Vagina (tissue), 2 donors: ENCODE measurements at regions not wholly inside any gene's neighbourhood (a gene's known extent, or its start where the extent isn't known, plus 50 kb on each side); places are given as distances from the start of the nearest gene placed in this dataset.

Experiments
- DNase-seq, 2 donors: peaks; one replicate each; pipeline ENCODE4 v3.0.0-alpha.2; 2017; ENCODE audit errors: extremely low spot score in 2 of 2
- H3K27ac ChIP-seq: fragments of 200-600 bp; sonication (generic); one replicate; pipeline ENCODE4 v1.5.1; 2019
- H3K27me3 ChIP-seq: fragments of 200-600 bp; sonication (generic); one replicate; pipeline ENCODE4 v1.5.1; 2019
- H3K36me3 ChIP-seq, 2 donors: fragments of 200-600 bp; sonication (generic); one replicate each; pipeline ENCODE4 v1.5.1; 2017 to 2019
- H3K4me1 ChIP-seq: fragments of 200-600 bp; sonication (generic); one replicate; pipeline ENCODE4 v1.5.1; 2019
- H3K4me3 ChIP-seq, 2 donors: fragments of 200-600 bp; sonication (generic); 1 replicate in 1 of 2; 2 replicates in 1 of 2; pipeline ENCODE4 v1.5.1; 2016 to 2019
- H3K9me3 ChIP-seq: fragments of 200-600 bp; sonication (generic); one replicate; pipeline ENCODE4 v1.5.1; 2019
- POLR2A ChIP-seq, 2 donors: fragments of 450-650 bp; IDR thresholded peaks; one replicate each; pipeline ENCODE4 v1.6.1; 2017; ENCODE audit warnings: antibody characterized with exemption in 2 of 2, mild to moderate bottlenecking in 2 of 2, moderate library complexity in 2 of 2
- POLR2AphosphoS5 ChIP-seq, 2 donors: sonication (generic); formaldehyde crosslinking; IDR thresholded peaks; one replicate each; pipeline ENCODE4 v1.9.0; 2017; ENCODE audit warnings: antibody characterized with exemption in 2 of 2, mild to moderate bottlenecking in 2 of 2, low read depth in 1 of 2; ENCODE audit not compliant: insufficient read depth in 1 of 2
- intact Hi-C: fragments of 100-400 bp; cut with DNase I; formaldehyde crosslinking; loops from one replicate; pipeline ENCODE4 v1.15.1; 2023
- TF ChIP-seq, protein P1 (sequence below), 3 experiments: fragments of 450-650 bp in 2 of 3; fragments of 200-600 bp in 1 of 3; sonication (generic) in 1 of 3; IDR thresholded peaks; one replicate each; pipeline ENCODE4 v1.5.1; 2017 to 2019; ENCODE audit warnings: antibody characterized with exemption in 3 of 3, mild to moderate bottlenecking in 2 of 3, moderate library complexity in 2 of 3

DNA sequence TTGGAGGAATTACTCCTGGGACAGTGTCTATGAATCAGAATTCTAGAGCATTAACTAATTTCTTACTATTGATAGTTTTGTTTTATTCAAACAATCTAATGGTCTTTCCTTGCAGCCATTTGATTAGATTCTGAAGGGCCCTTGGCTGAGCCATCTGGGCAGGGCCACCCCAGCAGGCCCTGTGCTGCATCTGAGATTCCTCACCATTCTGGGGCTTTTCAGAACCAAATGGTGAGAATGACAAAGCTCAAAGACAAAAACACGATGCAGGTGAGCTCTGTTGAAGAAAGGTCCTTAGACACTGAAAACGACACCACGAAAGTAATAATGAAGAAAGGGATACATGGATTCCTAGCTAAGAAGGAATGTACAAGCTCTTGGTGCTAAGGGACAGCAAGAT lies 321.0 kb upstream of the IRX4 start:
- Histone ChIP-seq H3K27ac (no peak overlapping the region), H3K36me3 (no peaks in the 10 kb centered on the region)

DNA sequence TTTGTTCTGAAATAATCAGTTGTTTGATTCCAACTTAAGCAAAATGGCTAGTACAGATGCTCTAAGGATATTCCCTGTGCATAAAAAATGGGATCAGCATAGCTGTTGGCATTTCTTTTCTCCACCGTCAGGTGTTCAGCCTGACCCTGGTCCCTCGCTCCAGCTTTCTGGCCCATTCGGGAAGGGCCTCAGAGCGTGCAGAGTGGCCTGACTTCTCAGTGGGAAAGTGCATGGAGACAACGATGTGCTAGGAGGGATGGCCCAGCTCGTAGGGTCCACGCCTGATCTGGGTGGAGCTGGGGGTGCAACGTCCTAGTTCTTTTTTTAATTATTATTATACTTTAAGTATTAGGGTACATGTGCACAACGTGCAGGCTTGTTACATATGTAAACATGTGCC lies 319.1 kb upstream of the IRX4 start:
- Histone ChIP-seq H3K9me3 (no peaks in the 10 kb centered on the region), H3K27ac (no peak overlapping the region), H3K4me1 (no peaks in the 10 kb centered on the region), H3K36me3 (no peaks in the 10 kb centered on the region), H3K4me3 (no peak overlapping the region), H3K27me3 (no peaks in the 10 kb centered on the region)
- TF ChIP-seq, protein P1, sequence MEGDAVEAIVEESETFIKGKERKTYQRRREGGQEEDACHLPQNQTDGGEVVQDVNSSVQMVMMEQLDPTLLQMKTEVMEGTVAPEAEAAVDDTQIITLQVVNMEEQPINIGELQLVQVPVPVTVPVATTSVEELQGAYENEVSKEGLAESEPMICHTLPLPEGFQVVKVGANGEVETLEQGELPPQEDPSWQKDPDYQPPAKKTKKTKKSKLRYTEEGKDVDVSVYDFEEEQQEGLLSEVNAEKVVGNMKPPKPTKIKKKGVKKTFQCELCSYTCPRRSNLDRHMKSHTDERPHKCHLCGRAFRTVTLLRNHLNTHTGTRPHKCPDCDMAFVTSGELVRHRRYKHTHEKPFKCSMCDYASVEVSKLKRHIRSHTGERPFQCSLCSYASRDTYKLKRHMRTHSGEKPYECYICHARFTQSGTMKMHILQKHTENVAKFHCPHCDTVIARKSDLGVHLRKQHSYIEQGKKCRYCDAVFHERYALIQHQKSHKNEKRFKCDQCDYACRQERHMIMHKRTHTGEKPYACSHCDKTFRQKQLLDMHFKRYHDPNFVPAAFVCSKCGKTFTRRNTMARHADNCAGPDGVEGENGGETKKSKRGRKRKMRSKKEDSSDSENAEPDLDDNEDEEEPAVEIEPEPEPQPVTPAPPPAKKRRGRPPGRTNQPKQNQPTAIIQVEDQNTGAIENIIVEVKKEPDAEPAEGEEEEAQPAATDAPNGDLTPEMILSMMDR (IDR thresholded peaks at IDR 0.05) = no peak
- no peak for TF ChIP-seq POLR2A (IDR thresholded peaks at IDR 0.05)
- no peak for TF ChIP-seq POLR2AphosphoS5 (IDR thresholded peaks at IDR 0.05; ENCODE audit: insufficient read depth in 1 of 2, low read depth in 1 of 2)
- peak; percentile 19 to 52 for DNase-seq
- intact Hi-C loops = no loop called here

More for the DNA sequence above, 321.0 kb upstream of the IRX4 start:
- H3K9me3 ChIP-seq = no peaks in the 10 kb centered on the region
- no peak overlapping the region for H3K4me3 ChIP-seq
- no peaks in the 10 kb centered on the region for H3K27me3 ChIP-seq
- H3K4me1 ChIP-seq = no peaks in the 10 kb centered on the region
- TF ChIP-seq, protein P1 (IDR thresholded peaks at IDR 0.05) = no peak
- TF ChIP-seq POLR2A (IDR thresholded peaks at IDR 0.05) (no peak), POLR2AphosphoS5 (IDR thresholded peaks at IDR 0.05; ENCODE audit: insufficient read depth in 1 of 2, low read depth in 1 of 2) (no peak)
- intact Hi-C loops = no loop called here
- DNase-seq = peak in 1 of 2 donors; percentile 4

DNA sequence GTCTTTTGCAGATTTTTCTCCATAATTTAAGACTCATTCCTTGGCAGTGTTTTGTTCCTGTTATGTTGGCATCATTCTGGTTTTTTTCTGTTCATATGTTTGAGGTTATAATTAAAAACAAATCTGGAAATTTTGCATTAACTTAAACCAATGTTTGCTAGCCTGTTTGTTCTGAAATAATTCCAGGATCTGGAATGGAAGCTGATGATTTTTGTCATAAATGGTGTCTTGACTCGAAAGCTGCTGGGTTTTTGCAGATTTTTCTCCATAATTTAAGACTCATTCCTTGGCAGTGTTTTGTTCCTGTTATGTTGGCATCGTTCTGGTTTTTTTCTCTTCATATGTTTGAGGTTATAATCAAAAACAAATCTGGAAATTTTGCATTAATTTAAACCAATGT lies 318.7 kb upstream of the IRX4 start:
- TF ChIP-seq POLR2A (IDR thresholded peaks at IDR 0.05) (no peak), POLR2AphosphoS5 (IDR thresholded peaks at IDR 0.05; ENCODE audit: insufficient read depth in 1 of 2, low read depth in 1 of 2) (no peak)
- TF ChIP-seq, protein P1 (IDR thresholded peaks at IDR 0.05) = no peak
- no peaks in the 10 kb centered on the region for H3K27me3 ChIP-seq
- intact Hi-C loops = no loop called here

DNA sequence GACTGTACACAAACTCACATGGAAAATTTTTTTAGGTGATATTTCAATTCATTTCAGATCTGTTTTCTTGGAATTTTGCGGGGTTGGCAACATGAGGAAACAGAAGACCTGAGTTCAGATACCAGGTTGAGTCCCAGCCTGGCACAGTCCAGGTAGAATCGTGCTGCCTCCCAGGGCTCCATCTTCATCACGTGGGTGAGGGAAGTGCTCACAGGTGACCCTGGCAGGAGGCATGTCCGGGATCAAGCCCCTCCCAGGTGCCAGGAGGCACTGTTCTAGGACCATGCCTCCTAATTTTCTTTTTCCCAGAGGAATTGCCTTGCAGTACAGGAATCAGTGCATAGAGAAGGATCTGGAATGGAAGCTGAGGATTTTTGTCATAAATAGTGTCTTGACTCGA lies 318.3 kb upstream of the IRX4 start:
- Histone ChIP-seq H3K9me3 (no peaks in the 10 kb centered on the region), H3K4me3 (no peak overlapping the region), H3K36me3 (no peaks in the 10 kb centered on the region), H3K27me3 (no peaks in the 10 kb centered on the region), H3K4me1 (no peaks in the 10 kb centered on the region), H3K27ac (no peak overlapping the region)
- DNase-seq = peak; percentile 16
- TF ChIP-seq POLR2A (IDR thresholded peaks at IDR 0.05) (no peak), POLR2AphosphoS5 (IDR thresholded peaks at IDR 0.05; ENCODE audit: insufficient read depth in 1 of 2, low read depth in 1 of 2) (no peak)
- TF ChIP-seq, protein P1 (IDR thresholded peaks at IDR 0.05) = no peak
- intact Hi-C loops = no loop called here

More for the DNA sequence above, 318.7 kb upstream of the IRX4 start:
- Histone ChIP-seq H3K4me1 (no peaks in the 10 kb centered on the region), H3K27ac (no peak overlapping the region), H3K9me3 (no peaks in the 10 kb centered on the region), H3K36me3 (no peaks in the 10 kb centered on the region), H3K4me3 (no peak overlapping the region)
- no peak for DNase-seq

DNA sequence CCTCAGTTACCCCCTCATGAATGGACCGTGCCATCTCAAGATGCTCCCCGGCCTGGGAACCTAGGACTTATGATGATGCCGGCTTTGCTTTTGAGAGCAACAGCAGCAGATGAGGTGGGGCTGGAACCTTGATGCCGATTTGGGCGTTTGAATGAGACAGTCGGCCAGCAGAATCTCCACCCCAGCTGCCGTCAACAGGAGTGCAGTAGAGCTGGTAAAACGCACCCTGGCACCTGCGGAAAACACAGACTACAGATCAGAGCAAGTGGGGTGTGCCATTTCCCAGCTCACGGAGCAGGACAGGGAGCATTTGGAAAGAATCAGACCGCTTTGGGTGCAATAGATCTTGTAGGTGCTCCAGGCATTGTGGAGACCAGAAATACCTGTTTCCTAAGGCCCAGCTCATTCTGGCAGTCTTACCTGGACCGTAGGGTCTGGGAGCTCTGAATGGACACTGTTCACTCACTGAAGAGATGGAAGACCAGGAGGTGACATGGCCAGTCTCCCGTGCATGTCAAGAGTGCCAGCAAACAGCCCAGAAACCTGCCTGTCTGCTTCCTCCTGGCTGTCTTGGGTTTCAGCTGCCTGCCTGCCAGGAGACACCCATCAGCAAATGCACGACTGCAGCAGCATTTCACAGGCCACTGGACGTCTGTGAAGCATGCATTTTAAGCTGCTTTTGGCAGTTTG lies 317.7 kb upstream of the IRX4 start:
- Histone ChIP-seq H3K27ac (no peak overlapping the region), H3K9me3 (no peaks in the 10 kb centered on the region), H3K27me3 (no peaks in the 10 kb centered on the region), H3K4me1 (no peaks in the 10 kb centered on the region), H3K36me3 (no peaks in the 10 kb centered on the region), H3K4me3 (no peak overlapping the region)
- TF ChIP-seq POLR2AphosphoS5 (IDR thresholded peaks at IDR 0.05; ENCODE audit: insufficient read depth in 1 of 2, low read depth in 1 of 2) = no peak
- TF ChIP-seq, protein P1 (IDR thresholded peaks at IDR 0.05) = no peak
- TF ChIP-seq POLR2A (IDR thresholded peaks at IDR 0.05) = no peak
- peak; percentile 78 to 89 for DNase-seq
- intact Hi-C loops = no loop called here
